CD8-positive, alpha-beta memory T cell (primary cell): ENCODE measurements at regions not wholly inside any gene's neighbourhood (a gene's known extent, or its start where the extent isn't known, plus 50 kb on each side); places are given as distances from the start of the nearest gene placed in this dataset.
"Not testable (repeated sequence)": the region's sequence is repeated elsewhere in the genome, so short reads cannot be mapped to it uniquely, and the experiment has no call there.

Experiments used
- CTCF ChIA-PET: fragments of 350-600 bp; sonication (Branson Sonifier 250); formaldehyde crosslinking; loops from one replicate; lab custom pipeline; 2021; ENCODE audit warnings: antibody characterized with exemption; lab: Charles Lee
- POLR2A ChIA-PET: fragments of 350-600 bp; sonication (Branson Sonifier 250); formaldehyde crosslinking; loops from one replicate; lab custom pipeline; 2021; ENCODE audit warnings: antibody characterized with exemption; lab: Charles Lee
- DNase-seq, 5 donors: peaks; one replicate each; pipeline versions ENCODE4 v3.0.0 to v3.0.0-alpha.2; 2020 to 2022; ENCODE audit warnings: mixed read lengths in 1 of 5
- H3K27ac ChIP-seq: one replicate; pipeline ENCODE4 v1.7.0; 2013; ENCODE audit warnings: low read depth, mild to moderate bottlenecking, low read length, moderate library complexity
- H3K27me3 ChIP-seq: 2 replicates; pipeline ENCODE4 v1.7.0; 2013; ENCODE audit warnings: low read length, mild to moderate bottlenecking; ENCODE audit not compliant: insufficient read depth, poor library complexity, severe bottlenecking
- H3K36me3 ChIP-seq: 2 replicates; pipeline ENCODE4 v1.7.0; 2013; ENCODE audit warnings: mild to moderate bottlenecking, low read length, moderate library complexity; ENCODE audit not compliant: insufficient read depth
- H3K4me1 ChIP-seq: 2 replicates; pipeline ENCODE4 v1.7.0; 2013; ENCODE audit warnings: mild to moderate bottlenecking, low read length, moderate library complexity; ENCODE audit not compliant: insufficient read depth
- H3K4me3 ChIP-seq: 2 replicates; pipeline ENCODE4 v1.7.0; 2013; ENCODE audit warnings: mild to moderate bottlenecking, low read length
- H3K9me3 ChIP-seq: 2 replicates; pipeline ENCODE4 v1.7.0; 2013; ENCODE audit warnings: mild to moderate bottlenecking, low read length
- H3K27ac Mint-ChIP-seq, 8 donors: one replicate each; pipeline ENCODE4 v1.8.0; 2020 to 2021; ENCODE audit warnings: mixed read lengths in 8 of 8, mild to moderate bottlenecking in 6 of 8, inconsistent platforms in 3 of 8, moderate library complexity in 3 of 8
- H3K27me3 Mint-ChIP-seq, 2 donors: one replicate each; pipeline ENCODE4 v1.8.0; 2020 to 2021; ENCODE audit warnings: mixed read lengths in 2 of 2, mild to moderate bottlenecking in 1 of 2, moderate library complexity in 1 of 2
- H3K36me3 Mint-ChIP-seq, 3 donors: one replicate each; pipeline ENCODE4 v1.8.0; 2020 to 2021; ENCODE audit warnings: mixed read lengths in 3 of 3, inconsistent platforms in 1 of 3, mild to moderate bottlenecking in 1 of 3
- H3K4me1 Mint-ChIP-seq, 3 donors: one replicate each; pipeline ENCODE4 v1.8.0; 2020 to 2021; ENCODE audit warnings: mixed read lengths in 3 of 3, inconsistent platforms in 1 of 3, mild to moderate bottlenecking in 1 of 3
- H3K4me3 Mint-ChIP-seq, 7 donors: one replicate each; pipeline ENCODE4 v1.8.0; 2020 to 2021; ENCODE audit warnings: mixed read lengths in 7 of 7, mild to moderate bottlenecking in 6 of 7, moderate library complexity in 4 of 7, inconsistent platforms in 2 of 7
- H3K9me3 Mint-ChIP-seq, 5 donors: one replicate each; pipeline ENCODE4 v1.8.0; 2020 to 2022; ENCODE audit warnings: mixed read lengths in 5 of 5, mild to moderate bottlenecking in 3 of 5, moderate library complexity in 2 of 5, inconsistent platforms in 1 of 5

DNA sequence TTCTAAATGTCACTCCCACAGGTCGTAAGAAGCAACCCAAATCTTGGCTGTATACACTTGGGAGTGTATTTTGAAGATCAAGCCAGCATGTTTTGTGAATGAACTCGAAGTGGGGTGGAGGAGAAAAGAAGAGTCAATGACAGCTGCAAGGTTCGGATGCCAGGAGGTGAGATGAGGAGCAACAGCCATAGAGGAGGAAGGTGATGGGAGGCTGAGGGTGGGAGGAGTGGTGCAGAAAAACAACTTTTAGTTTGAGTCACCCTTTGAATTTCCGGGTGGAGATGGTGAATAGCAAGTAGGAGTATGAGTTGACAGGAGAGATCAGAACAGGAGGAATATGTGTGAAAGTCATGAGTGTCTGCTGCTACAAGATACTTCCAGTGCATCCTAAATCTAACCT lies 153.6 kb downstream of the DIRAS2 start:
- Histone ChIP-seq H3K27me3 (no peaks in the 10 kb centered on the region), H3K4me1 (no peaks in the 10 kb centered on the region), H3K36me3 (no peaks in the 10 kb centered on the region), H3K9me3 (no peaks in the 10 kb centered on the region), H3K4me3 (no peak overlapping the region), H3K27ac (no peak overlapping the region)
- H3K27ac Mint-ChIP-seq = no peak overlapping the region
- DNase-seq = no peak
- H3K36me3 Mint-ChIP-seq = no peaks in the 10 kb centered on the region
- no peak overlapping the region for H3K4me3 Mint-ChIP-seq
- H3K27me3 Mint-ChIP-seq = peaks cover 0 to 9% of the 10 kb centered on the region in 2 donors
- ChIA-PET CTCF (no interaction called here), POLR2A (no interaction called here)
- peaks cover 0 to 7% (median 3%) of the 10 kb centered on the region in 5 donors for H3K9me3 Mint-ChIP-seq
- no peaks in the 10 kb centered on the region for H3K4me1 Mint-ChIP-seq

DNA sequence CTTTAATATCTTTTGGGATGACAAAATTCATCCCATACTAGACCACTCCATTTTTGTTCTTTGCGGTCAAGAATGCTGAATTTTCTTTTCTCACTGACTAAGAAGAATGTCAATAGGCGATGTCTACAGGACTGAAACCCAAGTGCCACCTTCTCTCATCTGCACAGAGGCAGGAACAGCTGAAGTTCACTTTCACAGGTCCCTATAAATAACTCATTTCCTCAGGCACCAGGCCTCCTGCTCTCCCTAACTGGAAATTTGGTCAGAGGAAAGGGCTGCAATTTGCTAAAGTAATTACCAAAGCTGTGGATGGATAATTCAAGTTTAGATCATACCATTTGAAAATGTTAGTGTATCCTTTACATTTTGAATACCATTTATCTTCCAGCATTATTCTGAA lies 142.9 kb downstream of the DIRAS2 start:
- Histone ChIP-seq H3K9me3 (no peaks in the 10 kb centered on the region), H3K27ac (no peak overlapping the region), H3K36me3 (no peaks in the 10 kb centered on the region), H3K4me3 (no peak overlapping the region), H3K27me3 (no peaks in the 10 kb centered on the region), H3K4me1 (no peaks in the 10 kb centered on the region)
- Mint-ChIP-seq H3K27me3 (peaks cover 2 to 6% of the 10 kb centered on the region in 2 donors), H3K9me3 (peaks cover 0 to 4% (median 0%) of the 10 kb centered on the region in 5 donors), H3K4me3 (no peak overlapping the region), H3K36me3 (no peaks in the 10 kb centered on the region), H3K27ac (no peak overlapping the region), H3K4me1 (no peaks in the 10 kb centered on the region)
- no peak for DNase-seq
- ChIA-PET CTCF (no interaction called here), POLR2A (no interaction called here)

DNA sequence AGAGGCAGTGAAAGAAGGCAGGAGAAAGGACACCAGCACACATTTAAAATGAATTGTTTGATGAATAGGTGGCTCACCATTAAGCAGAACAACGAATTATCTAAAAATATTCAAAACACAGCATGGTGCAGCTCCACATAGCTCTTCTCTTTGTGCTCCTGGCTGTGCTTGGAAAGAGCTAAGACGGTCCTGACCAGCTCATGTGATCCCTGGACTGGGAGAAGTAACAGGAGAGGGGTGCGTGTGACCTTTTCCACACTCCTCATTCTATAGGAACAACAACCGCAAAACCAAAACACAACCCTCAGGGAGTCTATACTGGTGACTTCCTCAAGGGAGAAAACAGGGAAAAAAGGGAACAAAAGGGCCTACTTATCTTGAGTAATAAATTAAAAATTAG lies 140.5 kb downstream of the DIRAS2 start:
- no peak overlapping the region for H3K4me3 Mint-ChIP-seq
- H3K27ac Mint-ChIP-seq = no peak overlapping the region
- Histone ChIP-seq H3K4me3 (no peak overlapping the region), H3K27me3 (no peaks in the 10 kb centered on the region), H3K4me1 (no peaks in the 10 kb centered on the region), H3K36me3 (no peaks in the 10 kb centered on the region), H3K27ac (no peak overlapping the region), H3K9me3 (no peaks in the 10 kb centered on the region)
- H3K9me3 Mint-ChIP-seq = no peaks in the 10 kb centered on the region
- ChIA-PET POLR2A (no interaction called here), CTCF (no interaction called here)
- H3K27me3 Mint-ChIP-seq = peaks cover 0 to 6% of the 10 kb centered on the region in 2 donors
- no peak for DNase-seq
- H3K36me3 Mint-ChIP-seq = no peaks in the 10 kb centered on the region
- no peaks in the 10 kb centered on the region for H3K4me1 Mint-ChIP-seq

DNA sequence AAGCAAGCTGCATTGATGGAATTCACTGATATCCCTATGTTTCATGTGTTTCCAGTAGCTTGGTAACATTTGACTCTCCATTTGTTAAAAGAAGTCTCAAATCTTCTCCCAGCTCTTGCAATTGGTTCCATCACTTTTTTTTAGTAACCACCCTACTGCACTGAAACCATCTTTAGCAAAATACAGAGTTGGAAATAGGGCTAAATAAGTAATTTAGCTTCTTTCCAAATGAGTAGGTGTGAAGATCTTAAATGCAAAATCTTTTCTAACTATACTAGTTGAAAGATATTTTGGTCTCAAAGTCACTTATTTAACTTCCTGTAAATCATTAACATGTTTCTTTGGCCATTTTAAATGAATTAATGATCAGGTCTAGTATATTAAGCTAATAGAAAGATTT lies 138.1 kb downstream of the DIRAS2 start:
- Histone ChIP-seq H3K4me1 (no peaks in the 10 kb centered on the region), H3K27ac (no peak overlapping the region), H3K36me3 (no peaks in the 10 kb centered on the region), H3K27me3 (no peaks in the 10 kb centered on the region), H3K9me3 (no peaks in the 10 kb centered on the region), H3K4me3 (no peak overlapping the region)
- H3K9me3 Mint-ChIP-seq = no peaks in the 10 kb centered on the region
- POLR2A ChIA-PET = no interaction called here
- no peak overlapping the region for H3K27ac Mint-ChIP-seq
- peaks cover 0 to 6% of the 10 kb centered on the region in 2 donors for H3K27me3 Mint-ChIP-seq
- no peak for DNase-seq
- H3K4me3 Mint-ChIP-seq = no peak overlapping the region
- no peaks in the 10 kb centered on the region for H3K36me3 Mint-ChIP-seq
- peaks cover under 1 to 2% (median under 1%) of the 10 kb centered on the region in 3 donors for H3K4me1 Mint-ChIP-seq
- CTCF ChIA-PET = no interaction called here

DNA sequence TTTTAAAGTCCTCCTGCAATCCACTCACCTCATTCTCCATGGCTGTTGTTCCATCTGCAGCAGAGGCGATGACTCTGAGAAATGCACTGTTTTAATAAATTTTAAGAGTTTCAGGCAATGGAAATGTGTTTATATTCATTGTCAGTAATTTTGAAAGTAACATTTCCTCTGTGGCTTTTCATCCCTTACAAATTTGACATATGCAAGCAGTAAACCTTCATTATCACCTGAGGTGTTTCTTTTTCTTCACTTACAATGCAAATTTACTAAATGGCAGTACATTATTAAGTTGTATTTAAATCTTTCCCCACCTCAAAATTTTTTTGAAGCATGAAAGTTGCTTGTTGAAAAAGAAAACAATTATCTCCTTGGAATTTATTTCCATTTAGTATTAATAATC lies 136.9 kb downstream of the DIRAS2 start:
- Mint-ChIP-seq H3K9me3 (no peaks in the 10 kb centered on the region), H3K27me3 (peaks cover 0 to 4% of the 10 kb centered on the region in 2 donors), H3K4me3 (no peak overlapping the region), H3K27ac (no peak overlapping the region), H3K4me1 (peaks cover 2 to 5% (median 3%) of the 10 kb centered on the region in 3 donors), H3K36me3 (no peaks in the 10 kb centered on the region)
- H3K27me3 ChIP-seq = no peaks in the 10 kb centered on the region
- DNase-seq = no peak
- ChIA-PET CTCF (no interaction called here), POLR2A (no interaction called here)
- H3K36me3 ChIP-seq = no peaks in the 10 kb centered on the region
- no peaks in the 10 kb centered on the region for H3K4me1 ChIP-seq
- H3K27ac ChIP-seq = no peak overlapping the region
- H3K9me3 ChIP-seq = no peaks in the 10 kb centered on the region
- H3K4me3 ChIP-seq = no peak overlapping the region

DNA sequence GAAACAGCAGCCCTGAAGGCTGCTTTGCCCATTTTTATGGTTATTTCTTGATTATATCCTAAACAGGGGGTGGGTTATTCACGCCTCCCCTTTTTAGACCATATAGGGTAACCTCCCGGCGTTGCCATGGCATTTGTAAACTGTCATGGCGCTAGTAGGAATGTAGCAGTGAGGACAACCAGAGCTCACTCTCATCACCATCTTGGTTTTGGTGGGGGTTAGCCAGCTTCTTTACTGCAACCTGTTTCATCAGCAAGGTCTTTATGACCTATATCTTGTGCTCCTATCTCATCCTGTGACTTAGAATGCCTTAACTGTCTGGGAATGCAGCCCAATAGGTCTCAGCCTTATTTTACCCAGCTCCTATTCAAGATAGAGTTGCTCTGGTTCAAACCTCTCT lies 136.2 kb downstream of the DIRAS2 start:
- H3K36me3 ChIP-seq, H3K27me3 ChIP-seq, H3K36me3 Mint-ChIP-seq, H3K4me3 Mint-ChIP-seq, H3K4me1 Mint-ChIP-seq, H3K9me3 Mint-ChIP-seq, H3K4me3 ChIP-seq, H3K4me1 ChIP-seq, H3K27ac Mint-ChIP-seq, CTCF ChIA-PET, H3K27me3 Mint-ChIP-seq, H3K27ac ChIP-seq, H3K9me3 ChIP-seq, DNase-seq, POLR2A ChIA-PET: not testable (repeated sequence)

DNA sequence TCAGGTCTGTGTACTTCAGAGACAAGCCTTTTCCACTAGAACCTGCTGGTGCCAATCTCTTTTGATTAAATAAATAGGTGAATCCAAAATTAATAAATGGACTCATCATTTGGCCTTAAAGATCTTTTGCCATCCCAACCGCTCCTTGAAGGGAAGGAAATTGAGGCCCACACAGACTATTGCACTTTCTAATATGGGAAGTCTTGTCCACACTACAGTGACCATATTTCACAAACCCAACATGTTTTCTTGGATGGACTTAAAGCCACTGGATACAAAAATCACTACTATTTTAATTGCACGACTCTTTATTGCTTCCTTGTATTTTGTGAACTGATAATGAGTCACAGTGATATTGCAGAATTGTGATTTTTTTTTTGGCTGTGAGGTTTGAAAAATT lies 135.0 kb downstream of the DIRAS2 start:
- H3K9me3 ChIP-seq = no peaks in the 10 kb centered on the region
- peaks cover 2 to 5% (median 3%) of the 10 kb centered on the region in 3 donors for H3K4me1 Mint-ChIP-seq
- H3K4me3 Mint-ChIP-seq = no peak overlapping the region
- H3K4me3 ChIP-seq = no peak overlapping the region
- no peak for DNase-seq
- no peaks in the 10 kb centered on the region for H3K27me3 ChIP-seq
- ChIA-PET CTCF (no interaction called here), POLR2A (no interaction called here)
- H3K4me1 ChIP-seq = no peaks in the 10 kb centered on the region
- no peaks in the 10 kb centered on the region for H3K36me3 Mint-ChIP-seq
- no peak overlapping the region for H3K27ac ChIP-seq
- no peaks in the 10 kb centered on the region for H3K36me3 ChIP-seq
- no peaks in the 10 kb centered on the region for H3K27me3 Mint-ChIP-seq
- no peak overlapping the region for H3K27ac Mint-ChIP-seq
- no peaks in the 10 kb centered on the region for H3K9me3 Mint-ChIP-seq

DNA sequence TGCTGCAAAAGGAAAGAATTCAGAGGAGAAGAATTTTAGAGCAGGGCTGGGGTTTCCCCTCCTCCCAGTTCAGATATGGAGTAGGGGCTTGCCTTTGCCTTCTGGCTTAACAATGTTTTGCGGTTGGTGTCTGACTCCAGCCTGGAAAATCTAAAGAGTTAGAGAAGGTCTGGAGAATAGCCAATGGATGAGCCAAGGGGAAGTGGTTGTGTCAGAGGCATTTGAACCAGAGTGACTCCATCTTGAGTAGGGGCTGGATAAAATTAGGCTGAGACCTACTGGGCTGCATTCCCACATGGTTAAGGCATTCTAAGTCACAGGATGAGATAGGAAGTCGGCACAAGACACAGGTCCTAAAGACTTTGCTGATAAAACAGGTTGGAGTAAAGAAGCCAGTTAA lies 133.7 kb downstream of the DIRAS2 start:
- peaks cover 0 to 5% of the 10 kb centered on the region in 2 donors for H3K27me3 Mint-ChIP-seq
- ChIA-PET CTCF (no interaction called here), POLR2A (no interaction called here)
- no peaks in the 10 kb centered on the region for H3K36me3 Mint-ChIP-seq
- Histone ChIP-seq H3K4me1 (no peaks in the 10 kb centered on the region), H3K9me3 (no peaks in the 10 kb centered on the region), H3K36me3 (no peaks in the 10 kb centered on the region), H3K4me3 (no peak overlapping the region), H3K27ac (no peak overlapping the region), H3K27me3 (no peaks in the 10 kb centered on the region)
- peaks cover 2 to 5% (median 3%) of the 10 kb centered on the region in 3 donors for H3K4me1 Mint-ChIP-seq
- H3K9me3 Mint-ChIP-seq = no peaks in the 10 kb centered on the region
- no peak for DNase-seq
- no peak overlapping the region for H3K4me3 Mint-ChIP-seq
- H3K27ac Mint-ChIP-seq = no peak overlapping the region

DNA sequence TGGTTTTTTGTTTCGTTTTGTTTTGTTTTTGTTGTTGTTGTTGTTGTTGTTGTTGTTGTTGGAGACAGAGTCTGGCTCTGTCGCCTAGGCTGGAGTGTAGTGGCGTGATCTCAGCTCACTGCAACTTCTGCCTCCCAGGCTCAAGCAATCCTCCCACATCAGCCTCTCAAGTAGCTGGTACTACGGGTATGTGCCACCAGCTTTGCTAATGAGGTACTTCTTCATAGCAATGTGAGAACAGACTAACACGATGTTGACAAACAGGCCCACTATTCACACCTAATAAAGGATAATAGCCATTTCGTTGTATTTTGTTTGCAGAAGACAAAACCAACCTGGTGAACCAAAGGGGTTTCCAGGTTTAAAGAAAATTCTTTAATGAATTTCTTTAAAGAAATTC lies 130.9 kb downstream of the DIRAS2 start:
- CTCF ChIA-PET = no interaction called here
- H3K36me3 ChIP-seq = no peaks in the 10 kb centered on the region
- H3K9me3 Mint-ChIP-seq = no peaks in the 10 kb centered on the region
- H3K27me3 Mint-ChIP-seq = peaks cover 3 to 8% of the 10 kb centered on the region in 2 donors
- H3K9me3 ChIP-seq = no peaks in the 10 kb centered on the region
- no peak overlapping the region for H3K4me3 ChIP-seq
- peaks cover 2 to 5% (median 3%) of the 10 kb centered on the region in 3 donors for H3K4me1 Mint-ChIP-seq
- no peak overlapping the region for H3K27ac Mint-ChIP-seq
- POLR2A ChIA-PET = no interaction called here
- no peaks in the 10 kb centered on the region for H3K36me3 Mint-ChIP-seq
- no peaks in the 10 kb centered on the region for H3K27me3 ChIP-seq
- no peak for DNase-seq
- no peak overlapping the region for H3K27ac ChIP-seq
- H3K4me3 Mint-ChIP-seq = no peak overlapping the region
- H3K4me1 ChIP-seq = no peaks in the 10 kb centered on the region
